Muscle of leg (tissue), 3 donors: ENCODE measurements at regions not wholly inside any gene's neighbourhood (a gene's known extent, or its start where the extent isn't known, plus 50 kb on each side); places are given as distances from the start of the nearest gene placed in this dataset.

Experiments
- DNase-seq: peaks from one replicate; pipeline ENCODE4 v3.0.0; 2013
- H3K27ac ChIP-seq: one replicate; pipeline ENCODE4 v1.5.1; 2013; ENCODE audit warnings: mild to moderate bottlenecking, low read length, control low read depth
- H3K27me3 ChIP-seq: one replicate; pipeline ENCODE4 v1.6.1; 2013; ENCODE audit warnings: low read length; ENCODE audit not compliant: control insufficient read depth, insufficient read depth
- H3K36me3 ChIP-seq: one replicate; pipeline ENCODE4 v1.6.1; 2013; ENCODE audit warnings: low read length; ENCODE audit not compliant: control insufficient read depth, insufficient read depth
- H3K4me1 ChIP-seq: one replicate; pipeline ENCODE4 v1.6.1; 2013; ENCODE audit warnings: low read length; ENCODE audit not compliant: control insufficient read depth, insufficient read depth
- H3K4me3 ChIP-seq: one replicate; pipeline ENCODE4 v1.5.1; 2013; ENCODE audit warnings: low read length, control low read depth
- H3K9me3 ChIP-seq: replicated peaks from 2 replicates; pipeline ENCODE4 v1.6.1; 2013; ENCODE audit warnings: low read depth, low read length; ENCODE audit not compliant: control insufficient read depth
- WGBS: methylation state at CpG from one replicate; pipeline ENCODE4 v1.1.5; 2013; ENCODE audit warnings: missing lambda C conversion rate; ENCODE audit not compliant: insufficient coverage; 5-methylcytosine and 5-hydroxymethylcytosine counted together

- H3K4me1 ChIP-seq = no peaks in the 10 kb centered on the region
- H3K27ac ChIP-seq = no peak overlapping the region
- H3K9me3 ChIP-seq = no peaks in the 10 kb centered on the region
- DNase-seq = no peak
- H3K4me3 ChIP-seq = no peak overlapping the region
- WGBS = 100% methylated on average over 2 of the region's 4 CpGs
- H3K36me3 ChIP-seq = no peaks in the 10 kb centered on the region
- H3K27me3 ChIP-seq = no peaks in the 10 kb centered on the region
Measured at GRCh38 chr4:155497306-155497705, 120.5 kb upstream of the MAP9 start.

- no peak overlapping the region for H3K27ac ChIP-seq
- no peaks in the 10 kb centered on the region for H3K9me3 ChIP-seq
- DNase-seq = no peak
- no peaks in the 10 kb centered on the region for H3K27me3 ChIP-seq
- H3K4me3 ChIP-seq = no peak overlapping the region
- no peaks in the 10 kb centered on the region for H3K36me3 ChIP-seq
- WGBS = no CpG with 5 or more reads among the region's 3 CpGs
- no peaks in the 10 kb centered on the region for H3K4me1 ChIP-seq
Measured at GRCh38 chr4:155496294-155496626, 119.5 kb upstream of the MAP9 start.

- Histone ChIP-seq H3K27me3 (no peaks in the 10 kb centered on the region), H3K4me1 (no peaks in the 10 kb centered on the region), H3K36me3 (no peaks in the 10 kb centered on the region), H3K9me3 (no peaks in the 10 kb centered on the region), H3K4me3 (no peak overlapping the region), H3K27ac (no peak overlapping the region)
- DNase-seq = no peak
- WGBS = 90% methylated on average over 5 of the region's 11 CpGs
Measured at GRCh38 chr4:155495572-155496293, 119.0 kb upstream of the MAP9 start.

- Histone ChIP-seq H3K9me3 (no peaks in the 10 kb centered on the region), H3K27ac (no peak overlapping the region), H3K4me1 (no peaks in the 10 kb centered on the region), H3K4me3 (no peak overlapping the region), H3K27me3 (no peaks in the 10 kb centered on the region), H3K36me3 (no peaks in the 10 kb centered on the region)
- no CpG with 5 or more reads among the region's 6 CpGs for WGBS
- no peak for DNase-seq
Measured at GRCh38 chr4:155494037-155494718, 117.4 kb upstream of the MAP9 start.

GRCh38 chr4:155491336-155492120, 114.8 kb upstream of the MAP9 start:
- H3K27ac ChIP-seq = no peak overlapping the region
- H3K4me1 ChIP-seq = no peaks in the 10 kb centered on the region
- no peaks in the 10 kb centered on the region for H3K9me3 ChIP-seq
- 78% methylated on average over 3 of the region's 4 CpGs for WGBS
- no peak overlapping the region for H3K4me3 ChIP-seq
- no peak for DNase-seq
- H3K27me3 ChIP-seq = no peaks in the 10 kb centered on the region
- H3K36me3 ChIP-seq = no peaks in the 10 kb centered on the region

- Histone ChIP-seq H3K27me3 (no peaks in the 10 kb centered on the region), H3K4me3 (no peak overlapping the region), H3K27ac (no peak overlapping the region), H3K36me3 (no peaks in the 10 kb centered on the region), H3K9me3 (no peaks in the 10 kb centered on the region), H3K4me1 (no peaks in the 10 kb centered on the region)
- DNase-seq = no peak
- WGBS = 90% methylated on average over 3 of the region's 3 CpGs
Measured at GRCh38 chr4:155489271-155489670, 112.5 kb upstream of the MAP9 start.

- H3K4me1 ChIP-seq = no peaks in the 10 kb centered on the region
- no CpG with 5 or more reads among the region's 2 CpGs for WGBS
- H3K9me3 ChIP-seq = no peaks in the 10 kb centered on the region
- H3K4me3 ChIP-seq = no peak overlapping the region
- no peak for DNase-seq
- H3K27me3 ChIP-seq = no peaks in the 10 kb centered on the region
- H3K36me3 ChIP-seq = no peaks in the 10 kb centered on the region
- H3K27ac ChIP-seq = no peak overlapping the region
Measured at GRCh38 chr4:155488691-155489090, 111.9 kb upstream of the MAP9 start.

- DNase-seq = no peak
- Histone ChIP-seq H3K9me3 (no peaks in the 10 kb centered on the region), H3K27me3 (no peaks in the 10 kb centered on the region), H3K36me3 (no peaks in the 10 kb centered on the region), H3K4me3 (no peak overlapping the region), H3K4me1 (no peaks in the 10 kb centered on the region), H3K27ac (no peak overlapping the region)
Measured at GRCh38 chr4:155487210-155487609, 110.4 kb upstream of the MAP9 start.

- no peaks in the 10 kb centered on the region for H3K4me1 ChIP-seq
- H3K27ac ChIP-seq = no peak overlapping the region
- no peaks in the 10 kb centered on the region for H3K9me3 ChIP-seq
- 100% methylated on average over 1 of the region's 4 CpGs for WGBS
- no peak overlapping the region for H3K4me3 ChIP-seq
- no peaks in the 10 kb centered on the region for H3K27me3 ChIP-seq
- H3K36me3 ChIP-seq = no peaks in the 10 kb centered on the region
- no peak for DNase-seq
Measured at GRCh38 chr4:155481150-155481549, 104.4 kb upstream of the MAP9 start.

- Histone ChIP-seq H3K4me1 (no peaks in the 10 kb centered on the region), H3K27ac (no peak overlapping the region), H3K4me3 (no peak overlapping the region), H3K27me3 (no peaks in the 10 kb centered on the region), H3K36me3 (no peaks in the 10 kb centered on the region), H3K9me3 (no peaks in the 10 kb centered on the region)
- no peak for DNase-seq
- WGBS = no CpG with 5 or more reads among the region's 1 CpG
Measured at GRCh38 chr4:155479835-155480234, 103.1 kb upstream of the MAP9 start.
